ENCODE measurements at regions not wholly inside any gene's neighbourhood (a gene's known extent, or its start where the extent isn't known, plus 50 kb on each side); places are given as distances from the start of the nearest gene placed in this dataset.
"Not testable (repeated sequence)": the region's sequence is repeated elsewhere in the genome, so short reads cannot be mapped to it uniquely, and the experiment has no call there.

DNA sequence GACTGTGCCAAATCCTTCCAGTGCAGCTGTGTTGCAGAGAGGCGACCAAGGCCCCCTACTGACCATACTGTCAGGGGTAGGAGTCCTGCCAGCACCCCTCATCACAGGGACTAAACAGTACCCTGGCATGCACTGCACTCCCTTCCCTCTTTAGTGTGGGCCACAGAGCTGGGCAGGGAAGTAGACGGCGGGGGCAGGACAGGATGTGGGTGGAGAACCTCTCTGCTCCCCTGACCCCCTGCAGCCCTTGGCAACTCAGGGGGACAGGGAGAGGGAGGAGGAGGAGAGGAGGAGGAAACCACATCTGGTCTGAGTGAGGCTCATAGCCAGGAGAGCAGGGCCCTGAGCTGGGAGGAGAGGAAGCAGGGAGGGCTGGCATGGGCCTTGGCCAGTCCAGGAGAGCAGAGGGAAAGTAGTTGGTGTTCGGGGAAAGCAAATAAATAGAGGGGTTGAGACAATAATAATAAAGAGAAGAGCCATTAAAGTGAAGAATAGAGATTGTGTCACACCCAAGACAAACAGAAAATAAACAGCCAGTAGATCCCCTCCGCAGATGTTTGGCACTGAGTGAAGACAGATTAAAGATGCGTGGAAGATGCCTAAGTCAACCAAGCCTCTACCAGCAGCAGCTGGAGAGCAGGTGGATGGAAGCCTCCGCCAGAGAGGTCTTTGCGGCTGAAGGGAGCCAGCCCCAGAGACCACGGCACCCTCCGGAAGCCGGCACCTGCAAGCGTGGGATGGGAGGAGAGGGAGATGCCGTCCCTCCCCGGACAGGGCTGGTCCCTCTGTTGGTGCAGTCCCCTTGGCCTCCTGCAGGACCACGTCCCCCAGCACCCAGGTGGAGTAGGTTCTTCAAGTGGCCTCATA, 61.5 kb downstream of the RPUSD4 start:
- H3K36me3 ChIP-seq (replicated peaks; ENCODE audit: control insufficient read depth, insufficient read depth, low read length) = no peaks in the 10 kb centered on the region
- DNase-seq = peak; percentile 47
- H3K27me3 ChIP-seq (ENCODE audit: control insufficient read depth, insufficient read depth, low read length) = no peaks in the 10 kb centered on the region
- no peak overlapping the region for H3K4me3 ChIP-seq (ENCODE audit: insufficient read depth, low read depth, low read length)

GRCh38 chr11:126148317-126148716, 63.1 kb downstream of the RPUSD4 start:
- Histone ChIP-seq H3K36me3 (replicated peaks; ENCODE audit: control insufficient read depth, insufficient read depth, low read length) (no peaks in the 10 kb centered on the region), H3K27me3 (ENCODE audit: control insufficient read depth, insufficient read depth, low read length) (no peaks in the 10 kb centered on the region), H3K4me3 (ENCODE audit: insufficient read depth, low read depth, low read length) (no peak overlapping the region)
- DNase-seq = no peak

DNA sequence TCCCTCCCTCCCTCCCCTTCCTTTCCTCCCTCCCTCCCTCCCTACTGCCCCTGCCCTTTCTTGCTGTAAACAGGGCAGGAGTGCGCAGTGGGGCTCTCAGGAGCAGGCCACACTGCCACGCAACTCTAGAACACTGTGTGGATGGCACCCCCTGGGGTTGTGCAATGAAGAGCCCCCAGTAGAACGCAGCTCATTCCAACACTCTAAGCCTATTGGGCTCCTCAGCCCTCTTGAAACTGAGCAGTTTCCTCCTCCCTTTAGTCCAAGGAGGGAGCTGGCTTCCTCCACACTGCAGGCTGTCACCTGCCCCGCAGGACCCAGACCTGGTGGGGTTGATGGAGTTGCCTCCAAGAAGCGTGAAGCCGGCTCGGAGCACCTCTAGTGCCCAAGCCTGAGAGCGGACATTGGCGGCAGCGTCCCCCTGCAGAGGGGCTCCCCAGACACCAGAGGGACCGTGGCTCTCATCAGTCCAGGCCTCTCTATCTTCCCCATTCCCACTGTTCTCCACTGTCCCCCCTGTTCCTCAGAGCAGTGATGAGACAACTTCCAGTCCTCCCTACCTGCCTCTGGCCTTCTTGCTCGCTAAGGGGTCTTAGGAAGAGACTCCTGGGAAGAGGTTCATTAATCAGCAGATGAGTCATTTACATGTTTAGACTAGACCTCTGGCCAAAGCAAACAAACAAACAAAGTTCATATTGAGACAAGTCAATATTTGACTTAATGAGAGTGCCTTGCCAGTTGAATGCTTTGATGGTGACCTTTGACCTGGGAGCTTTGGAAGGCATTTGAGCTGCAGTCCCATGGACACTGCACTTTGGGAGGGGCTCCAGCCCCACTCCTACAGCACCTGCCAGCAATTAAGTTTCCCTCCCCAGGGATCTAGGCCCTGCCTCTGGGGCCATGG, 64.0 kb downstream of the RPUSD4 start:
- H3K27me3 ChIP-seq (ENCODE audit: control insufficient read depth, insufficient read depth, low read length) = no peaks in the 10 kb centered on the region
- H3K4me3 ChIP-seq (ENCODE audit: insufficient read depth, low read depth, low read length) = no peak overlapping the region
- H3K36me3 ChIP-seq (replicated peaks; ENCODE audit: control insufficient read depth, insufficient read depth, low read length) = no peaks in the 10 kb centered on the region
- DNase-seq = peak; percentile 68

DNA sequence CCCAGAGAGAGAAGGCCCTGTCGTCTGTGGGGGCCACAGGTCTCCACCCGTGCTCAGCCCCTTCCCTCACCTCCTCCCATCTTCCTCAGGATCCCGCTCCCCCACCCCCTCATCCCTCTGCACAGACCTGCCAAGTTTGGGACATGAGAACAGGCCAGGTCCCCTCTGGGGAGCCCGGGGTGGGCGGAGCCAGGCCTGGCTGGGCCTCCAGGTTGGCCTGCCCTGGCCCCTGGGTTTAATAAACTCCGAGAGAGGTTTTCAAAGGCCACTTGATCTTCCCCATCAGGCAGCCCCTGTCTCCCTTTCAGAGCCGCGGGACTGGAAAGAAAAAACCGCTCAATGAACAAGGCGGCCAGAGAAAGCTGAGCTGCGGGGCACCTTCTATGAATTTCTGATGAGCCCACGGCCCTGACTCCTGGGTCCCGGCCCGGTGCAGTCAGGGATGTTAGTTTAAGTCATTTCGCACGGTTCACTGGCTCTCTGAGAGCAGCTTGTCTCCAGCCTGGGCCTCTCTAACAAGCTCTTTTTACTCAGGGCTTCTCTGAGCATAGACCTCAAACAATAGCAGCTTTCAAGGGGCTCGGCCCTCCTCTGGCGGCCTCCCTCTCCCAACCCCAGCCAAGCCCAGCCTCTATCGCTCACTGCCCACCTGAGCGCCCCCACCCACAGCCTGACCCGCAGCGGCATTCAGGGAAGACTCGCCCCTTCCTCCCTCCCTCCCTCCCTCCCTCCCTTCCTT, 64.8 kb downstream of the RPUSD4 start:
- no peaks in the 10 kb centered on the region for H3K27me3 ChIP-seq (ENCODE audit: control insufficient read depth, insufficient read depth, low read length)
- peak; percentile 89 for DNase-seq
- peak overlapping the region; percentile 25 for H3K4me3 ChIP-seq (ENCODE audit: insufficient read depth, low read depth, low read length)
- H3K36me3 ChIP-seq (replicated peaks; ENCODE audit: control insufficient read depth, insufficient read depth, low read length) = no peaks in the 10 kb centered on the region

GRCh38 chr11:126145954-126146353, 65.5 kb downstream of the RPUSD4 start:
- Histone ChIP-seq H3K27me3 (ENCODE audit: control insufficient read depth, insufficient read depth, low read length) (no peaks in the 10 kb centered on the region), H3K4me3 (ENCODE audit: insufficient read depth, low read depth, low read length) (no peak overlapping the region), H3K36me3 (replicated peaks; ENCODE audit: control insufficient read depth, insufficient read depth, low read length) (no peaks in the 10 kb centered on the region)
- DNase-seq = no peak

DNA sequence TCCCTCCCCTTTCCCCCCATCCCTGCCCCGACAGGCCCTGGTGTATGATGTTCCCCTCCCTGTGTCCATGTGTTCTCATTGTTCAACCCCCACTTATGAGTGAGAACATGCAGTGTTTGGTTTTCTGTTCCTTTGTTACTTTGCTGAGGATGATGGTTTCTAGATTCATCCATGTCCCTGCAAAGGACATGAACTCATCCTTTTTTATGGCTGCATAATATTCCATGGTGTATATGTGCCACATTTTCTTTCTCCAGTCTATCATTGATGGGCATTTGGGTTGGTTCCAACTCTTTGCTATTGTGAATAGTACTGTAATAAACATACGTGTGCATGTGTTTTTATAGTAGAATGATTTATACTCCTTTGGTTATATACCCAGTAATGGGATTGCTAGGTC, 68.0 kb downstream of the RPUSD4 start:
- H3K4me3 ChIP-seq (ENCODE audit: insufficient read depth, low read depth, low read length); H3K27me3 ChIP-seq (ENCODE audit: control insufficient read depth, insufficient read depth, low read length); DNase-seq; H3K36me3 ChIP-seq (replicated peaks; ENCODE audit: control insufficient read depth, insufficient read depth, low read length): not testable (repeated sequence)

DNA sequence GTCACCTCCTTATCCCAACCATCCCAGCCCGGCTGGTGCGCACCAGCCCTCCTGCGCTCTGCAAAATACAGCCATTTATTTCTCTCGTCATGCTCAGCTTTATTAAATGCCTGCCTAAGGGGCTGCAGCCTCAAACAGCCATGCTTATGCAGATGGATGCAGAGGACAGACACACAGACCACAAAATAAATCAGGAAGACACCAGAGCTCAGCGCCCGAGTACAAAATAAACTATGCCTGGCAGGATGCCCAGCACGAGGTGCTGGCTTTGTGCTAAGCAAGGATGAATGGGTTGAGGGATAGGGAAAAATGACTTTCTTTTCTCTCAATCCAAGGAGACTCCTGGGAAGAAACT, 70.5 kb downstream of the RPUSD4 start:
- Histone ChIP-seq H3K27me3 (ENCODE audit: control insufficient read depth, insufficient read depth, low read length) (no peaks in the 10 kb centered on the region), H3K4me3 (ENCODE audit: insufficient read depth, low read depth, low read length) (no peak overlapping the region), H3K36me3 (replicated peaks; ENCODE audit: control insufficient read depth, insufficient read depth, low read length) (no peaks in the 10 kb centered on the region)
- no peak for DNase-seq

DNA sequence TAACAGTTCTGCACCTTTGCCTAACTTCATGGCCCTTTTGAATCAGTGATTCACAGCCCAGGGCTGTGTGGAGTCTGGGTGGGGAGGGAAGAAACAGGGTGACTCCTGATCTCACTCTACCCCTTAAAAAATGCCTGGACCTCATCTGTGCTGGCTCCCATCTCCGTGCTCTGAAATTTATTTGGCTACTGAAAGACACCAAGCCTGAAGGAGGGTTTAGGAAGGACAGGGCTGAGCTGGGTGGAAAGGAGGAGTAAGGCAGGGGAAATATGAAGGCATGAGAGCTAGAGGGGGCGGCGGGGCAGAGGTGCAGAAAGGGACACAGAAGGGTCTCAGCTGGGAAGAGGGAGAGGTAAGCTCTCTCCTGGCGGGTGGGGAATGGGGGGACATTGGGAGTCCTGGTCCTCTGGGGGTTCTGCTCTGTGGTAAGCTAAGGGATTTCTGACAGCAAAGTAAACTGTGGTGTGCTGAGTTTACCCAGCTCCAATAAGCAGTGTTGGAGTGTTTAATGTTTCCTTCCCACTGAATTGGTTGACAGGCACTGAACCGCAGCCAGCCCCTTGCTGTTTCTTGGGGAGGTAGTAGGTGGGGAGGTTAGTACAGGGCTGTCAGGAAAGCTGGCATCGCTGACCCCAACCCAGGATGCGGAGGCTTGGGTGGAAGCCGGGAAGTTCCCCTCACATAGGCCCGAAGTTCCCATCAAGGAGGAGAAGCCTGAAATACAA, 71.1 kb downstream of the RPUSD4 start:
- Histone ChIP-seq H3K36me3 (replicated peaks; ENCODE audit: control insufficient read depth, insufficient read depth, low read length) (no peaks in the 10 kb centered on the region), H3K4me3 (ENCODE audit: insufficient read depth, low read depth, low read length) (no peak overlapping the region), H3K27me3 (ENCODE audit: control insufficient read depth, insufficient read depth, low read length) (no peaks in the 10 kb centered on the region)
- DNase-seq = no peak

DNA sequence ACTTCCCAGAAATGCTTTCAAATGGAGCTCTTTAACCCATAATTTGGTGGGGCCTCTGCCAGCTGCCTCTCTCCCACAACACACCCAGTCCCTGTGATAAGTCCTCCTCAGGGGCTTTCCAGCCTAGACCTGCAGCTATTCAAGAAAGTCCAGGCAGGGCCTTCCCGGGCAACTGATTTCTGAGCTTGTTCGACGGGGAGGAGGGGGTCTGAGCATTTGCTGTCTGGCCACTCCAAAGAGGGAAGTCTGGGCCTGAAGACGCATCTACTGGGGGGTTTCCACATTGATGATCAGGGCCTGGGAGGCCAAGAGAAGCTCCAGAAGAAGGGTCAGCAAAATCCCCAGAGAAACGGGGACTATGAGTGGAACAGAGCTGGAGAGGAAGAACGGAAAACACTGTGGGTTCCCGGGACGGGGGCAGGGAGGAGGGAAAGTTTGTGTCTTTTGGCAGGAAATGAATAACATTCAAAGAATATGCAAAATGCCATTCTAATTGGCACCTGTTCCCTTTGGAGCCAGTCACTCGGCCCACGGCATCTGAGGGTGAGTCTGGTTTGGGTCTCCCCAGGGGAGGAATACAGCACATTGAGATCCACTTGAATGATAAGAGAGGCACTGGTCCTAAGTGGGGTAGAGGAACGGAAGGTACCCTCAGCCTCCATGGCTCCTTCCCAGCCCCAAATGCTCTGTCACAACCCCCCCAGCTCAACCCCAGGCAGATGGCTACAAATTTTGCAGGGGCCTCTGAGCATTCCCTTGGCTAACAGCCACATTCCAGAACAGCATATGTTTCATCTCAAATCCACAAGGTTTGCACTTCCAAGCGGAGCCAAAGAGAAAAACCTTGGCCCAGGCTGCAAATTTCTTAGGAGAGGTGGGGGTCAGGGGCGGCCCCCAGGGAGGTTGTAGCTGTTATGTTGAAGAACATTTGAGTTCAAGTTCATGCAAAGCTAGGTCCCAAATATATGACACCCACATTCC, 72.0 kb downstream of the RPUSD4 start:
- no peak for DNase-seq
- no peak overlapping the region for H3K4me3 ChIP-seq (ENCODE audit: insufficient read depth, low read depth, low read length)

GRCh38 chr11:126138636-126139035, 72.8 kb downstream of the RPUSD4 start:
- DNase-seq = no peak
- no peaks in the 10 kb centered on the region for H3K27me3 ChIP-seq (ENCODE audit: control insufficient read depth, insufficient read depth, low read length)
- H3K36me3 ChIP-seq (replicated peaks; ENCODE audit: control insufficient read depth, insufficient read depth, low read length) = no peaks in the 10 kb centered on the region
- H3K4me3 ChIP-seq (ENCODE audit: insufficient read depth, low read depth, low read length) = no peak overlapping the region

More for the DNA sequence above, 72.0 kb downstream of the RPUSD4 start:
- Histone ChIP-seq H3K27me3 (ENCODE audit: control insufficient read depth, insufficient read depth, low read length) (no peaks in the 10 kb centered on the region), H3K36me3 (replicated peaks; ENCODE audit: control insufficient read depth, insufficient read depth, low read length) (no peaks in the 10 kb centered on the region)

- H3K4me3 ChIP-seq (ENCODE audit: insufficient read depth, low read depth, low read length) = no peak overlapping the region
- no peaks in the 10 kb centered on the region for H3K36me3 ChIP-seq (replicated peaks; ENCODE audit: control insufficient read depth, insufficient read depth, low read length)
- DNase-seq = no peak
- no peaks in the 10 kb centered on the region for H3K27me3 ChIP-seq (ENCODE audit: control insufficient read depth, insufficient read depth, low read length)
Observed at GRCh38 chr11:126137136-126137535, 74.3 kb downstream of the RPUSD4 start.

DNA sequence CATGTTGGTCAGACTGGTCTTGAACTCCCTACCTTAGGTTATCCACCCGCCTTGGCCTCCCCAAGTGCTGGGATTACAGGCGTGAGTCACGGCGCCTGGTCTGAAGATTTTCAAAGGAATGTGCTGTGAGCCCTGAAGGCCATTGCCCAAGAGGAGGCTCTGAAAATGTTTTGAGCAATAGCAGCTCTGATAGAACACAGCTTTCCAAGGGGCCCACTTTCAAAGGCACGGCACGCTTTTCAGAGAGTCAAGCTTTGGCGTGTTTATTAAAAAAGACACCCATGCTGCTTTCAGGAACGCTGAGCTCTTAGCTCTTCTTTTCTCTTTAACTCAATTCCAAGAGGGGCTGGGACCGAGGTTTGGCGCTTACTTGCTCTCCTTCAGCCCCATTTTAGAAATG, 73.8 kb upstream of the CDON start:
- Histone ChIP-seq H3K4me3 (ENCODE audit: insufficient read depth, low read depth, low read length) (no peak overlapping the region), H3K36me3 (replicated peaks; ENCODE audit: control insufficient read depth, insufficient read depth, low read length) (no peaks in the 10 kb centered on the region), H3K27me3 (ENCODE audit: control insufficient read depth, insufficient read depth, low read length) (no peaks in the 10 kb centered on the region)
- no peak for DNase-seq

Measured in H7 (cell line).